Activated T-cell treated with anti-CD3 and anti-CD28 coated beads, Interleukin-2, amount 50 U/mL, for 48 hours (primary cell): ENCODE measurements at regions not wholly inside any gene's neighbourhood (a gene's known extent, or its start where the extent isn't known, plus 50 kb on each side); places are given as distances from the start of the nearest gene placed in this dataset.
"Not testable (repeated sequence)": the region's sequence is repeated elsewhere in the genome, so short reads cannot be mapped to it uniquely, and the experiment has no call there.

Experiments used
- DNase-seq, 2 experiments: peaks; one replicate each; pipeline ENCODE4 v3.0.0-alpha.2; 2020

DNA sequence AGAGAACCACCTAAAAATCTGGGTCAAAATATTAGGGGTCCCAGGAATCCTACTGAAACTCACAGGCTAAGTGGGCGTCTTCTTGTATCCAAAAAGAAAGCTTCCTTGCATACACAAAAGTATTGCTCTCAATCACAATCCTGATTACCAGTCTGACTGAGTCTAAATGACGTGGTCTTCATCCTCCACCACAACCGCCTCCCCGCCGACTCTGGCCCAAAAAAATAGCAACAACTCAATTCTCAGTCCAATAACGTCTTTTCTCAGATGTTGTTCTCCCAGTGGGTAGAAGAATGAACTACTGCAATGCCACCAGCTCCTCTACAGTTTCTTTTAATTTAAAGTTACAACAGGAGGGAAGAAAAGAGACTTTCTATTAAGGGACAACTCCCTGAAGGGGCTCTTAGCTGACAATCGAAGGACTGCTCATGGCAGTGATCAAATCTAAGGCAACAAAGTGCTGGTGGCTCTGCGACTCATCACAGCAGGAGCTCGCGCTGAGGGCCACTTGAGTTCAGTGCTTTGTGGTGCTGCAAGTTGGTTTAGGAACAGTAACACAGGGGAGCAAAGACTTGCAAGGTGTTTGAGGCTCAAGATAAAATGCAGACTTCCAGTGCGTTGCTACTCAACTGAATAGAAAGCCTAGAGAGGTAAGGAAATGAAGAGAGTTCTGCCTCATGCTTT lies 394.1 kb downstream of the BCAT1 start:
- DNase-seq, result no peak

DNA sequence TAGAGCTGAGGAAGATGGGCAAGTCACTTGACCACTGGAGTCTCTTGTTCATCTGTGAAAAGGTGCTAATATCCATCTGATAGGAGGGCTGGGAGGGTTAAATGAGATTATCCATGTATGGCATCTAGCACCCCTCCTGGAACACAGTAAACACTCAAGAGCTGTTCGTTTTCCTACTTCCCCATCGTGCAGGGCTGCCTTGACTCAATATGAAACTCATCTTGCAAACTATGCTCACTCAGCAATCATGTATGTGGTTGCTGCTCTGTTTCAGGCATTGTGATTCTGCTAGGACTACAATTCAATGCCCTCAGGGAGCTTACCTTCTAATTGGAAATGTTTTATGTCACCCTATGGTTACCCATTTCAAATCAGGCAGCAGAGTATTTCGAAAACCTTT lies 395.6 kb downstream of the BCAT1 start:
- DNase-seq, result no peak

DNA sequence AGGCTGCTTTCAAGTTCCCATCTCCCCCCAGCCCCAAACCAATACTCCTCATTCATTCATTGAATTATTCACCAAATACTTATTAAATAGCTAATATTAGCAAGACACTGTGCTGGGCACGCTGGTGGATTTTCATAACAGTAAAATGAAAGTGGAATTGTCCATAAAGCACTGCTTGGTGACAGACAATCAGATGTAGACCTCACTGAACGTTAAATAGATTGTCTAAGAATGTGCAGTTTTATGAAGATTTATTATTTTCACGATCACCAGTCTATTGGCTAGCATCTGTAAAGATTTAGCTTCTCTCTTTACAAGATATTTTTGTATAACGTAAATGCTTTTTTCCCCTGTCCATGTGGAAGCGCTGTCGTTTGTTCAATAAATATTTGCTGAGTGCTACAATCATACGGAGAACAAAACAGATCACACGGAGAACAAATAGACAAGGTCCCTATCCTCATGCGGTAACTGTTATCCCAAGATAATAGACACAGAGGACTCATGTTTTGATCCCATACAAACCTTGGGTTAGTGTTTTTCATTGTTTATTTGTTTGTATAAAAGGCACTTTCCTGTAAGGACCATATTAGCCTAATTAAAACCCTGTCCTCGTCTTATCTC lies 397.6 kb downstream of the BCAT1 start:
- no peak for DNase-seq

DNA sequence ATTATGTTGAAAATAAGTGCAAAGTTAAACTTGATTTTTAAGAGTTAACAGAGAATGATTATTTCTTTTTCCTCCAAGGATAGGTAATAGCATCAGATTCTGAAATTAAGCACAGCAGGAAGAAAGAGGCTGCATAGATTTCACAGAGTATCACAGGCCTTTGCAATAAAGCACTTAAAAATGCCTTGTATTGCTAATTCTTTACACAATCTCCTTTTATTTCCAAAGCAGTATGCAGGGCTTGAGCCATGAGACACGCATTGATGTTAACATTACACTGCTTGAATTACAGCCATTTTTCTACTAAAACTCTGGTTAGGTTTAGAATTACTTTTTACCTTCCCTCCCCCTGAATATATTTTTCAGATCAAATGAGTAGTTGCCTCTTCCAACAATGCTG lies 398.3 kb downstream of the BCAT1 start:
- DNase-seq, result no peak

DNA sequence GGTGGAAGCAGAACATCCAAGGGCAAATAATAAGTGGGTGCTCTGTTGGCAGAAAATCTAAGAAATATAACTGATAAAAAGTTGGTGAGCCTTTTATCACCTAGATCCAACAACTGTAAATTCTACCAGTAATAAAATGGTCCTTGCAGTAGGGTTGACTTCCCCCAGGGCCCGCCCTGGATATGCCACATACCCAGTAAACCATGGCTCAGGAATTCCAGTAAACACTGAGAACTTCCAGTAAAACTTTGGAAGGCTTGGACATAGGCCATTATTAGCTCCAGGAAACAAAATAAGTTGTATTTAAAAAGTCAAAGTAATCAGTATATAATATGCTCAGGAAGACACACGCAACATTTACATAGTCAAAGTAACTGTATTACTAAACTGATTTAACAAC lies 402.2 kb downstream of the BCAT1 start:
- DNase-seq, result no peak

DNA sequence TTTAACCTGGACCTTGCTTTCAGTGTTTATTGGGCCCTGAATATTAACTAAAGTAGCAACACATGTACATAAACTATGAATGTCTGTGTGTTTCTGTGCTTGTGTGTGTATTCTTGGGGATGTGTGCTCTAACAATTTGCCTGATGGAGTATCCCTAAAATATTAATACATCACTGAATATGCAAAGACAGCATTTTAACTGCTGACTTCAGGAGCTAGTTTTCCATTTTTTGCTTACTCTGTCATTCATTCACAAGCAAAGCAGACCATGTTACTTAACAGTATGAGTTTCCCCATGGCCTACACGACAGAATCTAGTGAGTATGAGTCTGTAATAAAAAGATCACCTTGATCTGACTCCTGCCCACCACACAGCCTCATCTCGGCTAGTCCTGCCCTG lies 402.8 kb downstream of the BCAT1 start:
- no peak for DNase-seq

DNA sequence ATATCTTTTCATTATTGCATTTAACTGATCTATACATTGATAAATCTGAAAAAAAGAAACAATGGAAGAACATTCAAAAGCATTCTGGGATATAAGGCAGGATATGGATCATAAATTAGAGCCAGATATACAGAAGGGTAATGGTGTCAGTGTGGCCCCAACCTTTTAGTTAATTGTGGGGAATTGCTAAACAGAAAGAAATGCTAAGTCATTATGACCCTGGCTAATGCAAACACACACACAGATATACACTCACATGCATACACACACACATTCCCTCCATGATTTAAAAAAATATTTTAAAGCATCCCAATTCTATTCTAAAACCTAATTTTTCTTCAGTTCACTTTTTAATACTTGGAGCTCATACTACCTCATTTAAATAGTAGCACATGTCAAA lies 404.5 kb downstream of the BCAT1 start:
- DNase-seq, result no peak

DNA sequence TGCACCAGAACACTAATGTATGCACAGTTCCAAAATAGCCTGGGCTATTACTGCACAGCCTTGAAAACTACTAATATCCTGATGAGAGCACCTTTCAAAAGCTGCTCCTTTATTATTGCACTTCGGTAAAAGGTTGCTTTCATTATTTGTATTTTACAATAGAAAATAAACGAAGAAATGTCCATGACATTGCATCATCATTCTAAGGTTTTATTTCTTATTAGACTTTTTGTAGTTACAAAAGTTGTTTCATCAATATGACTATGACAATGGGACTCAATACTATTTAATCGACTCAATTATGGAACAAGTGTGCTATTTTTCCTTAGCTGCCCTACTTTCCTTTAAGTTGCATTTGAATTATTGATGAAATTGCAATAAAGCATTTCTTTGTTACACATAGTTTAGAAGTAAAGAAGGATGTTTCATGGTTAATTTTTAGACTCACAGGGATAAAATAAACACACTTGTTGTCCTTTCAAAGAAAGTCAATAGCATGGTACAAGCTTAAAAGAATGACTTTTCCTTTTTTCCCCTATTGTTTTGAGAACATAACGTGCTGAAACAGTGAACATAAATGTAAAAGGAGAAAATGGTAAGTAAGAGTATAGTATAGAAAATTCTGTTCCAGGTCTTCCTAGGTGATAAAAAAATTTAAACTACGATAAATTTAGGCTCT lies 407.6 kb downstream of the BCAT1 start:
- no peak for DNase-seq

DNA sequence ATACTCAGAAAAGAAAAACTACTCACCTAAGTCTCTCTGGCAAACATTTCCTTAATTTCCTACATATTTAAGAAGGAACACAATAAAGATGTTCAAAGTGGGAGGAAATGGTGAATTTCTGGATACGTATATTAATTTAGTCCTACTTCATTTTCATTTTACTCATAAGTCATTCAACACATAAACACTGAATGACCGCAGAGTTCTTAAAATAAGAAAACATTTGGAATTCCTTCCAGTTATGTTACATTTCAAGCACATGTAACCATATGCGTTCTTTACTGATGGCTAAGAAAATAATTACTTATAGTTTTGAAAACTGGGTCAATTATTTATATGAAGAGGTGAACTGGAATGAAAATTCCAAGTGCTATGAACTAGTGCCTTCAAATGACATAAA lies 409.3 kb downstream of the BCAT1 start:
- no peak for DNase-seq

DNA sequence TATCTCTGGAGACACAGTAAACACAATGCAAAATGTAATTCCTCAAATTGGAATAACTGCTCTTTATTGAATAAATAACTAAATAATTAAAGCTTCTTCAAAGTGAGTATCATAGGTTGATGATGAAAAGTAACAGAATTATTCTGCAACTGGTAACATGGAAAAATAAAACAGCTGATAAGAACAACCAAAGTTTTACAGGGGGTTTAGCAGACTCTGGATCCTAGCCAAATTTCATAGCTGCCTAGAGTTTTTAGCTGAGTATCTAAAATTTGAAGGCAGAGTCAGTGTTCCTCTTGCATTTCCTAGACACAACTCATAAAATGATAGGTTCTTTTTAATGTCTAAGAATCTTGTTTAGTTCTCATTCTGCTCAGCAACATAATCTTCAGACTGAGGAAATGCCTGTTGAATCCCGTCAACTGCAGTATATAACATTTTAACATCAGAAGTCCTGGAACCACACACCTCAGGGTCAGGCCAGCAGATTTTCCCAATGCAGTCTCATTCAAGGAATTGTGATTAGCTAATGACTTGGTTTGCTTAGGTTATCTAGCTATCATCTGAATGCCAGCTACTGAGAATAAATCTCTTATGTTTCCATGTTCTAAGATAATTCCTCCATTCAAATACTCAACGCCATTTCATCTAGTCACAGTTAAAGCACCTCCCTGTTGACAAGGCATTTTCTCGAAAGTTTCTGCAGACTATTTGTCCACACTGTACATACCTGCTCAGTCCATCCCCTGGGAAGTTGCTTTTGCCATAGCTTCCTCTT lies 411.6 kb downstream of the BCAT1 start:
- DNase-seq, result no peak

DNA sequence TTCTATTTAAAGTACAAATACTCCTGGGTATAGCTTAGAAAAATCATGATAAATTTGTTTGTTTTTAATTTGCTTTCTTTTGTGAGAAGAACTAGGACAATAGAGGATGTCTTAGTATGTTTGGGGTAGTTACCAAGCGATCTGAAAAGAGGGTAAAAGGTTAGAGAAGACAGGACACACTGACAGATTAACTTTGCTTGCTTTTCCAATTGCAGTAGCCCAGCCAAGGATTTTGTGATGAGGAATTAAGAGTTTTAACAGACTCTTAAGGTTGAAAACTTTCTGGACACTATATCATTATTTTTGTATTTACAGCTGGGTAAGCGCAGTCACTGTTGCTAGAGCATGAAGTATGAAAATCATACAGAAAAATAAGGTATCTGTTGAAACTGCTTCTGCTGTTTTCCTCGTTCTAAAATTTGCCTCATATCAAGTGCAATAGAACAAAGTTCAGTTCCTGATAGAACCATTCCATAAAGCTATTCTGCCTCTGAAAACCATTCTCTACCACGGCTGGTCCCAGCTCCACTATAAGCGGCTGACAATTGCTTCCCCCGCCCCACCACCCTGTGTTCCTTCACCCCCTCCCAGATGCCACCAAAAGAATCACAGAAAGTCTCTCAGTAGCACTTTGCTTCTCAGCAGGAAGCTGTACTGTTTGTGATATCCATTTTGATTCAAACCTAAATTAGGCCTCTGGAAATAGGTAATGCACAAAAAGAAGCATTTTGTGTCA lies 413.4 kb downstream of the BCAT1 start:
- DNase-seq, result no peak

DNA sequence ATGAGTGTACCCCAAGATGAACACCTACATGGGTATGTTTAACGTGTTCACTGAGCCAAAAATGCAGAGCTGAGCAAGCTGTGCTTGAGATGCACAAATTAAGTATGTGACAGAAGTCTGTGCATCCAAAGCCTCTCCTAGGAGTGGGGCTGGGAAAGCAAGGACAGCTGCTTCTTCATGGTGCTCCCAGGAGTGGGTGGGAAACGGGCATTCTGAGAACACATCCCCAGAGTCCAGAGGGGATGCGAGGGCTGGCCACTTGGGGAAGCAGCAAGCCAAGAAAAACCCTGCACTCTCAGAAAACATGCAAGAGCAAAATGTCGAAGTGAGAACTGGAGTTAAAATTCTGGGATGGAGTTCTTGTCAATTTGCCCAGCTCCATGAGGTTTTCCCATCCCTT lies 414.3 kb downstream of the BCAT1 start:
- no peak for DNase-seq

DNA sequence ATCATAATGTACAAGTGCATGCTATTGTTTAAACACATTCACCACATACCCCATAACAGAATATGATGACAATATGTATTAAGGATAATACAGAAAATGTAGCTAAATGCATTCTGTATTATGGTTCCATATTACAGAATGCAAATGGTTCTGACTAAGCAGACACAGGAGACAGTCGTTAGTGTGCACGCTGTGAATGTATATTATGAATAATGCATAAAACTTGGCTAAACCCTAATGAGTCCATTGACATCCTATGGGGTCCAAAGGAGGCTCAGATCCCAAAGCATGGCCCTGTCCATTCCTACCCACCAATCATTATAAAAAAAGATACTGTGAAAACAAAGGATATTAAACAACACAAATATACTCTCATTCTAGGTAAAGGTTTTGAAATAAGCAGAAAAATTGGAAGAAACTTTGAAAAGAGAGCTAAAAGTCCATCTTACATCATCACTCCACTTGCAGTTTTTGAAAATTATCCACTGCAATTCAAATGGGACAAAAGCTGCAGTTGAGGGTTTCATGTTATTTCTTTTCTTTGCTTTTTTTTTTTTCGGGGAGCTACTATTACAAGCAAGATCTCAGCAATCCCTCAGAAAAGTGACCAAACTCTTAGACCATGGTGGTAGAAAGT lies 415.1 kb downstream of the BCAT1 start:
- DNase-seq, result no peak

DNA sequence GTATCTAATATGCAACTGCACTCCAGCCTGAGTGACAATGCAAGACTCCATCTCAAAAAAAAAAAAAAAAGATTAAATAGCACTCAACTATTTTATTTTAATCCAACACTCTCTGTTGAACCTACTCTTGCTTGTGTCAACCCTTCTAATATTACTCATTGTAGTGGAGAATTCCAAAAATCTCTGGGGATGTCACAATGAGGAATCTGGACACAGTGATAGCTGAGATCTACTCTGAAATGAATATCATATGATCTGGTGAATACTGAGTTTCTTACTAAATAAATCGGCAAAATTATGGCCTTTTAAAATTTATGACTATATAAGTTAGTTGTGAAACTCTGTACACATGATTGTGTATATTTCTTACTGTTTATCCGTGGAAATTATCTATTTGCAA lies 418.2 kb downstream of the BCAT1 start:
- DNase-seq, result no peak

DNA sequence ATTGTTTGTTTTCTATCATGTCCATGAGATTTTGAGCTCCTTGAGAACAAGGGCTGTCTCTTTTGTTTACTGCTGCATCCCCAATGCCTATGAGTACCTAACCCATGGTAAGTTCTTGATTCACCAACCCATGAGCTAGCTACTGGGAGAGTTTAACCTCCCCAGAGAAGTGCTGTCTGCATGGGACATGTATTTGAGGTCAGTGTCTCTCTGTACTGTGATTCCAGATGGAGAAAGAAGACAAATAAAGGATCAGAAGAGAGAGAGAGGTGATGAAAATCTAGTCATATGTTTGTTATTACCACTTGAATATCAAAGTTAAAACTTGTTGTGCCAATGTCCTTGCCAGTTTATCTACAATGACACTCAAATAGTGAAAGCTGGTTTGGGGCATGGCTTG lies 421.8 kb downstream of the BCAT1 start:
- DNase-seq, result no peak

DNA sequence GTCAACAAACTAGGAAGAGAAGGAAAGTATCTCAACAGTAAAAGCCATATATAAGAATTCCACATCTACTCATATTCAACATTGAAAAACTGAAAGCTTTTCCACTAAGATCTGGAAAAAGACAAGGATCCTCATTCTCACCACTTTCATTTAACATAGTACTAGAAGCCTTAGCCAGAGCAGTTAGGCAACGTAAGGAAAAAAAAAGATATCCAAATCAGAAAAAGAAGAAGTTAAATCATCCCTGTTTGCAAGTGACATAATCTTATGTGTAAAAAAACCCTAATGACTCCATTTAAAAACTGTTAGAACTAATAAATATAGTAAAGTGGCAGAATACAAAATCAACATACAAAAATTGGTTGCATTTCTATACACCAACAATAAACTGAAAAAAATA lies 426.2 kb downstream of the BCAT1 start:
- DNase-seq, result no peak

DNA sequence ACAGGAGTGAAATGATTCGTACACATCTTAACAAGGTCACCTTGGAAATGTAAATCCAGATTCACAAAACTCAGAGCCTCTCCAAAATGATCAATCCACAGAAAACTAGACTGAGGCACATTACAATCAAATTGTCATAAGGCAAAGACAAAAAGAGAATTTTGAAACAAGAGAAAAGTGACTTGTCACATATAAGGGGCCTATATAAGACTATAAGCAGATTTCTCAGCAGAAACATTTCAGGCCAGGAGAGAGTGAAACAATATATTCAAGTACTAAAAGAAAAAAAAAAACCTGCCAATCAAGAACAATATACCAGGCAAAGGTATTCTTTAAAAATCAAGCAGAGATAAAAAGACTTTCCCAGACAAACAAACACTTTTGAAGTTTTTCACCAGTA lies 429.1 kb downstream of the BCAT1 start:
- no peak for DNase-seq

DNA sequence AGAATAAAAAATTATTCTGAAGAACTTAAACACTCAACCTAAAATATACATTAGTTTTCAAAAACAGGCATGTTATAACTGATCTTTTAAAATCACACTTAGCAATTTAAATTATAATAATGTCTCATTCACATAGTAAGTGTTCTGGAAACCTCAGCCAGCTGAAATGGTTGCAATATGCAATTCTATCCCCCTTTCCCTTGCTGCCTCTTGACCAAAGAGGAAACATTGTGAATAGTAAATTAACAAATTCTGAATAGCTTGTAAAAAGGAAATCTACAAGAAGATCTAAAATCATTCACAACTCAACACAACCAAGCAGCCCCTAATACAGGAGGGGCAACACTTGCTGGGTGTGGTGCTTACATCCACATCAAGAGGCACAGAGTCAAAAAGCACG lies 431.9 kb downstream of the BCAT1 start:
- DNase-seq, result no peak

DNA sequence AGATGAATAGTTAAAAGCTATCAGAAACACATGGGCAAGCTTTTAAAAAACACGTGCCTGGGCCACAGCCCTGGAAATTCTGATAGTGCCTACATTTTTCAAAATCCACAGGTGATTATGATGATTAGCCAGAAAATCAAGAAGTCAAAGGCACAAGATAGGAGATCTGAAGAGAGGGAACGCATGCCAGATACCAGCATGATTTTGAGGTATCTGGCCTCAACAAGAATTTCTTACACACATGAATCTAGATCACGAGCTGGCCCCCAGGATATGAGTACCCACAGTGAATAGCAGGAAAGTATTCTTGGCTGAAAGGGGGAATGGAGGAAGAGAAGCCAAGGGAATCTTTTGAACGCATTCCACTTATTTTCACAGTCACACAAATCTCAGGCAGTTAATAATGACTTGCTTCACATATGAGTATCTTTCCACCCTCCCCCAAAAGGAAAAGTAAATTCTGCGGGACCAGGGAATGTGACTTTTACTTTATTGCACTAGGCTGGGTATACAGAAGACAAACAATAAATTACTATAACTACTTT lies 438.2 kb downstream of the BCAT1 start:
- no peak for DNase-seq

DNA sequence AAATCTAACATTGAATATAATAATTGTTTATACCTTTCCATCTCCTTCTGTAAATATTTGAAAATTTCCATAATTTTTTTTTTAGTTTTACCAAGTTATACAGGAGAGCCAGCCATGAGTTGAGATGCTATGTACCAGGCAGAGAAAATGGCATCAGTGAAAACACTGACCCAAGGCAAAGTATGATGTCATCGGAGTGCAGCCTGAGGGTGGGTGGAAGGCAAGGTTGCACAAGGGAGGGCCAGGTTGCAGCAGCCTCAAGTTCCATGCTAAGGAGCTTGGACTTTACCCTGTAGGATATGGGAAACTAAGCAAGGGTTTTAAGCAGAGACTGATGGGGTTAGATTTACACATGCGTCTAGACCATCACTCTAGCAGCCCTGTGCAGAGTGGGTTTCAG lies 441.1 kb downstream of the BCAT1 start:
- DNase-seq, result no peak

DNA sequence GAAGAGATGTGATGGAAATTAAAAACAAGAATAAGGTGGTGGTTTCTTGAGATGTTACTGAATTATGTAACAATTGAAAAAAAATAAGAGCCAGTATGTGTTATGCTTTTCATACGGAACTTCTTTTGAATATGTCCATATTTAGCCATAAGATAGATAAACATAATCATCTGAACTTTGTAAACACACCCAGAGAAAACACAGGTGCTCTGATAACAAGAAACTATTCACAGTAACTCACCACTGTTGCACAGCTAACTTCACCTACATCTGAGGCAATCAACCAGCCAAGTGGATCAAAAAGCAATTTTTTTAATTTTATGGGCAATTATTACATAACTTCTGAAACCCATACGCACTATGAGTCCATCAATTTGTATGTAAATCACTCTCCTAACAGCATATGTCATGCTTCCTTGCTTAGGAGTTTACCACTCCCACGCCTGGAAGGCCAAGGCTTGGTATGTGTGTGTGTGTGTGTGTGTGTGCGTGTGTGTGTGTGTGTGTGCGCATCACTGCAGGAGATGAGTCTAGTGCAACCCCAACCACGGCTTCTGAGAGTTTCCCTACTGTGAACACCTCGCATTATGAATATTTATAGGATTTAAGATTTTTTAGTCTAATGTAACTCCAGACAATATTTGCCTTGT lies 443.4 kb downstream of the BCAT1 start:
- no peak for DNase-seq

DNA sequence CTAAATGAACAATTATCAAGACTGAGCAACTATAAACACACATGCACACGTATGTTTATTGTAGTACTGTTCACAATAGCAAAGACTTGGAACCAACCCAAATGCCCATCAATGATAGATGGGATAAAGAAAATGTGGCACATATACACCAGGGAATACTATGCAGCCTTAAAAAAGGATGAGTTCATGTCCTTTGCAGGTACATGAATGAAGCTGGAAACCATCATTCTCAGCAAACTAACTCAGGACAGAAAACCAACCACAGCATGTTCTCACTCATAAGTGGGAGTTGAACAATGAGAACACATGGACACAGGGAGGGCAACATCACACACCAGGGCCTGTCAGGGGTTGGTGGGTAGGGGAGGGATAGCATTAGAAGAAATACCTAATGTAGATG lies 445.4 kb downstream of the BCAT1 start:
- DNase-seq, result not testable (repeated sequence)
